NOMO-1 treated with dmso at 0.1 percent for 144 hours (cell line): ENCODE measurements at regions not wholly inside any gene's neighbourhood (a gene's known extent, or its start where the extent isn't known, plus 50 kb on each side); places are given as distances from the start of the nearest gene placed in this dataset.

Source experiments
- DNase-seq: peaks from one replicate; lab custom pipeline; 2025; ENCODE audit not compliant: unreplicated experiment; lab: John Stamatoyannopoulos, UW

- DNase-seq = no peak
These were observed 403.0 kb upstream of the RBMS3 start for GRCh38 chr3:28877912-28878311.

GRCh38 chr3:28890373-28890772, 390.5 kb upstream of the RBMS3 start:
- no peak for DNase-seq

- DNase-seq = no peak
These were observed 389.4 kb upstream of the RBMS3 start for GRCh38 chr3:28891485-28891884.

- no peak for DNase-seq
These were observed 380.6 kb upstream of the RBMS3 start for GRCh38 chr3:28900301-28900700.

- no peak for DNase-seq
These were observed 379.9 kb upstream of the RBMS3 start for GRCh38 chr3:28901018-28901417.

- DNase-seq = no peak
These were observed 377.7 kb upstream of the RBMS3 start for GRCh38 chr3:28903171-28903601.

GRCh38 chr3:28905798-28906197, 375.1 kb upstream of the RBMS3 start:
- DNase-seq = no peak

- no peak for DNase-seq
These were observed 374.1 kb upstream of the RBMS3 start for GRCh38 chr3:28906561-28907310.

- DNase-seq = no peak
These were observed 373.3 kb upstream of the RBMS3 start for GRCh38 chr3:28907616-28908015.

GRCh38 chr3:28912120-28912885, 368.6 kb upstream of the RBMS3 start:
- no peak for DNase-seq

- no peak for DNase-seq
These were observed 364.9 kb upstream of the RBMS3 start for GRCh38 chr3:28915741-28916500.

- peak; percentile 70 for DNase-seq
These were observed 364.0 kb upstream of the RBMS3 start for GRCh38 chr3:28916713-28917499.

- no peak for DNase-seq
These were observed 362.9 kb upstream of the RBMS3 start for GRCh38 chr3:28917895-28918475.

- DNase-seq = no peak
These were observed 358.5 kb upstream of the RBMS3 start for GRCh38 chr3:28922376-28922775.

- DNase-seq = no peak
These were observed 356.9 kb upstream of the RBMS3 start for GRCh38 chr3:28923994-28924393.

GRCh38 chr3:28924744-28925360, 356.0 kb upstream of the RBMS3 start:
- DNase-seq = no peak

- no peak for DNase-seq
These were observed 347.5 kb upstream of the RBMS3 start for GRCh38 chr3:28933337-28933736.

- DNase-seq = no peak
These were observed 346.6 kb upstream of the RBMS3 start for GRCh38 chr3:28934126-28934813.

GRCh38 chr3:28935146-28935545, 345.7 kb upstream of the RBMS3 start:
- DNase-seq = no peak

GRCh38 chr3:28936154-28936553, 344.7 kb upstream of the RBMS3 start:
- no peak for DNase-seq
